HCT116 (cell line): ENCODE measurements at regions not wholly inside any gene's neighbourhood (a gene's known extent, or its start where the extent isn't known, plus 50 kb on each side); places are given as distances from the start of the nearest gene placed in this dataset.

Experiments used
- ATAC-seq: fragments of 200-7000 bp; cut with Tn5 transposase; 2 replicates; pipeline ENCODE4 v1.9.1; 2020; ENCODE audit warnings: mild to moderate bottlenecking, moderate library complexity
- BruUV-seq: library from RNA; stranded (reverse); fragments of 400-500 nt; replicated peaks from 2 replicates; lab custom pipeline; 2021; lab: Mats Ljungman, UMichigan
- CTCF ChIA-PET: fragments of 300-600 bp; sonication (Branson Sonifier 250); formaldehyde crosslinking; loops from one replicate; lab custom pipeline; 2021; ENCODE audit warnings: antibody characterized with exemption; lab: Charles Lee
- POLR2A ChIA-PET: fragments of 300-600, 350-600 bp; sonication (Branson Sonifier 250); formaldehyde crosslinking; loops from one replicate; lab custom pipeline; 2021; ENCODE audit warnings: antibody characterized with exemption; lab: Charles Lee
- RAD21 ChIA-PET, 2 experiments: fragments of 300-600 bp; sonication (Branson Sonifier 250); formaldehyde crosslinking; loops; one replicate each; lab custom pipeline; 2023; ENCODE audit warnings: low total read pairs in 2 of 2; ENCODE audit not compliant: uncharacterized antibody in 2 of 2, unreplicated experiment in 2 of 2, low non-redundant PET in 1 of 2; lab: Charles Lee
- DNase-seq: peaks from one replicate; pipeline ENCODE4 v3.0.0-alpha.2; 2010; ENCODE audit warnings: low read depth, low spot score
- H2AFZ ChIP-seq: fragments of 200-600 bp; shearing (Covaris generic), sonication (generic); 2 replicates; pipeline ENCODE4 v1.6.1; 2017; ENCODE audit warnings: low read depth, mixed run types, mixed read lengths, antibody characterized with exemption, low read length; ENCODE audit not compliant: poor library complexity, severe bottlenecking
- H3K27ac ChIP-seq: 2 replicates; pipeline ENCODE4 v1.5.1; 2012; ENCODE audit warnings: low read depth, low read length
- H3K27me3 ChIP-seq: fragments of 200-600 bp; sonication (generic); 2 replicates; pipeline ENCODE4 v1.6.1; 2016; ENCODE audit warnings: mixed run types, low read length, mixed read lengths; ENCODE audit not compliant: insufficient read depth
- H3K36me3 ChIP-seq, 2 experiments: fragments of 200-500 bp in 1 of 2; fragments of 200-600 bp in 1 of 2; sonication (Bioruptor generic) in 1 of 2; sonication (generic) in 1 of 2; 2 replicates each; pipeline versions ENCODE4 v1.5.1 to v1.6.1; 2014 to 2016; ENCODE audit warnings: low read length in 2 of 2, inconsistent platforms in 1 of 2, mixed read lengths in 1 of 2, mixed run types in 1 of 2; ENCODE audit not compliant: insufficient read depth in 2 of 2, control insufficient read depth in 1 of 2
- H3K4me1 ChIP-seq, 2 experiments: fragments of 200-600 bp in 1 of 2; sonication (generic) in 1 of 2; 2 replicates each; pipeline versions ENCODE4 v1.5.1 to v1.6.1; 2012 to 2017; ENCODE audit warnings: low read length in 2 of 2, inconsistent platforms in 1 of 2, mild to moderate bottlenecking in 1 of 2, mixed read lengths in 1 of 2, mixed run types in 1 of 2, moderate library complexity in 1 of 2; ENCODE audit not compliant: insufficient read depth in 2 of 2, control insufficient read depth in 1 of 2
- H3K4me2 ChIP-seq: fragments of 200-600 bp; sonication (generic); 2 replicates; pipeline ENCODE4 v1.6.1; 2017; ENCODE audit warnings: mixed run types, low read length, mixed read lengths
- H3K4me3 ChIP-seq, 2 experiments: fragments of 200-600 bp in 1 of 2; sonication (generic) in 1 of 2; replicated peaks in 1 of 2; 2 replicates each; pipeline ENCODE4 v1.5.1; 2011 to 2016; ENCODE audit warnings: low read length in 2 of 2, control low read depth in 1 of 2, low read depth in 1 of 2, mild to moderate bottlenecking in 1 of 2, mixed read lengths in 1 of 2, mixed run types in 1 of 2
- H3K79me2 ChIP-seq: fragments of 200-600 bp; sonication (generic); 2 replicates; pipeline ENCODE4 v1.6.1; 2017; ENCODE audit warnings: mild to moderate bottlenecking, mixed run types, low read length, moderate library complexity, mixed read lengths; ENCODE audit not compliant: insufficient read depth
- H3K9ac ChIP-seq: fragments of 200-600 bp; sonication (generic); 2 replicates; pipeline ENCODE4 v1.6.1; 2016; ENCODE audit warnings: low read length, mixed read lengths
- H3K9me2 ChIP-seq: fragments of 200-600 bp; sonication (generic), shearing (Covaris generic); 2 replicates; pipeline ENCODE4 v1.6.1; 2017; ENCODE audit warnings: mixed run types, mild to moderate bottlenecking, moderate library complexity; ENCODE audit not compliant: insufficient read depth
- H3K9me3 ChIP-seq, 2 experiments: fragments of 200-500 bp in 1 of 2; fragments of 200-600 bp in 1 of 2; sonication (Bioruptor generic) in 1 of 2; sonication (generic) in 1 of 2; 2 replicates each; pipeline ENCODE4 v1.6.1; 2014 to 2017; ENCODE audit warnings: low read length in 2 of 2, mixed read lengths in 2 of 2, inconsistent platforms in 1 of 2, low read depth in 1 of 2, mild to moderate bottlenecking in 1 of 2, mixed run types in 1 of 2, moderate library complexity in 1 of 2; ENCODE audit not compliant: control insufficient read depth in 1 of 2, insufficient read depth in 1 of 2
- H4K20me1 ChIP-seq: fragments of 200-600 bp; sonication (generic), shearing (Covaris generic); 2 replicates; pipeline ENCODE4 v1.6.1; 2017; ENCODE audit warnings: mixed run types, mild to moderate bottlenecking, moderate library complexity; ENCODE audit not compliant: insufficient read depth
- POLR2A ChIP-seq: IDR thresholded peaks from 2 replicates; pipeline ENCODE4 v1.7.0; 2011; ENCODE audit warnings: borderline replicate concordance; ENCODE audit not compliant: insufficient read depth, insufficient read length; ENCODE audit errors: extremely low read depth
- RAD21 ChIP-seq: IDR thresholded peaks from 2 replicates; pipeline ENCODE4 v1.6.1; 2012; ENCODE audit warnings: low read depth, mild to moderate bottlenecking
- SIN3A ChIP-seq: IDR thresholded peaks from 2 replicates; pipeline ENCODE4 v1.6.1; 2012; ENCODE audit warnings: low read depth
- intact Hi-C: fragments of 100-400 bp; cut with micrococcal nuclease; formaldehyde crosslinking; loops from 2 replicates; pipeline ENCODE4 v1.10.0; 2022
- TF ChIP-seq, protein P1 (sequence below), 3 experiments: fragments of 200-600 bp in 1 of 3; sonication (generic) in 1 of 3; IDR thresholded peaks in 2 of 3; conservative IDR thresholded peaks in 1 of 3; 2 replicates each; pipeline ENCODE4 v1.5.1; 2012 to 2017; ENCODE audit warnings: low read depth in 2 of 3, low read length in 2 of 3, antibody characterized with exemption in 1 of 3, borderline replicate concordance in 1 of 3, control low read depth in 1 of 3, mild to moderate bottlenecking in 1 of 3, mixed read lengths in 1 of 3, mixed run types in 1 of 3, moderate library complexity in 1 of 3; ENCODE audit not compliant: insufficient read depth in 1 of 3
- TF ChIP-seq, protein P2 (sequence below): IDR thresholded peaks from 2 replicates; pipeline ENCODE4 v1.6.1; 2012

DNA sequence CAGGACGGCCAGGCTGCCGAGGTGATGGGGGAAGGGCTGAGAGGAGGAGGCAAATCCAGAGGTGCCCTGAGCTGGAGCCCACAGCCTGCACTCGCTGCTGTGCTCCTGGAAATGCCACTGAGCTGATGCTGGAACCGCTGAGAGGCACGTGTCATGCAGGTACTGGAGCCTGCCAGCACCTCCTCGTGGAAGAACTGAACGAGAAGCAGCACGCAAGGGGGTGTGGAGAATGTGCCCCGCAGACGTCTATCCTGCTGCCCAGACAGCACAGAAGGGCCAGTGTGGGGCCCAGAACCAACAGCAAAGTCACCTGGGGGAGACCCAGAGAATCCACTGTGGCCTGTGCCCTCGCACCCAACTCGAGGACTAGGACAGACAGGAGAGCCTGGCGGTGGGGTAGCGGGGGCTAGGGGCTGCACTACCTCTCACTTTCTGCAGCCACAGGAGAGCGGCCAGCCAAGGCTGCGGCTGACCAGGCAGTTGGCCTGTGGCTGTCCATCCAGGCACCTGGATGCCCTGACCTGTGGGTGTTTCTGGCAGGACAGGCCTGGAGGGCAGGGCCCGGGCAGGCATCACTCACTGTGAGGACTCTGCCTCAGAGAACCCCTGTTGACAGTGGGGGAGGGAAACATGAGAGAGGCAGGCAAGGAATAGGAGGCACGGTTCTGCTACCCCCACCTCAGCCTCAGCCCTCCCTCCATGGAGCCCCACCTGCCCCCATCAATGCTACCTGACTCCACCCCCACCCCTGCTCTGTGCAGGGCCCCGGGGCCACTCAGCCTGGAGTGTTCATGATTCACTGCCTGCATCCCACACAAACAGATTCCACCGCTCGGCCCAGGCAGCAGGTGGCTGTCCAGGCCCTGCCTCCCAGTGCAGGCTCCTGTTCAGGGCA is 213.1 kb downstream of the TBC1D2B start:
- Histone ChIP-seq H3K36me3 (no peaks in the 10 kb centered on the region), H3K9ac (no peak overlapping the region), H3K27me3 (no peaks in the 10 kb centered on the region), H3K4me3 (no peak overlapping the region), H3K9me3 (no peaks in the 10 kb centered on the region), H3K9me2 (no peaks in the 10 kb centered on the region), H2AFZ (no peak overlapping the region), H3K4me1 (peaks cover 0 to 3% of the 10 kb centered on the region in 2 experiments; a peak in 1 of 4 replicates), H4K20me1 (no peaks in the 10 kb centered on the region), H3K79me2 (no peaks in the 10 kb centered on the region), H3K27ac (no peak overlapping the region), H3K4me2 (no peak overlapping the region)
- RAD21 ChIA-PET: no interaction called here
- CTCF ChIA-PET: no interaction called here
- intact Hi-C loops: no loop called here
- DNase-seq (no peak), ATAC-seq (peak; percentile 40)
- POLR2A ChIA-PET: no interaction called here
- no TSS peak for BruUV-seq
- no peak for TF ChIP-seq SIN3A
- TF ChIP-seq, protein P1, sequence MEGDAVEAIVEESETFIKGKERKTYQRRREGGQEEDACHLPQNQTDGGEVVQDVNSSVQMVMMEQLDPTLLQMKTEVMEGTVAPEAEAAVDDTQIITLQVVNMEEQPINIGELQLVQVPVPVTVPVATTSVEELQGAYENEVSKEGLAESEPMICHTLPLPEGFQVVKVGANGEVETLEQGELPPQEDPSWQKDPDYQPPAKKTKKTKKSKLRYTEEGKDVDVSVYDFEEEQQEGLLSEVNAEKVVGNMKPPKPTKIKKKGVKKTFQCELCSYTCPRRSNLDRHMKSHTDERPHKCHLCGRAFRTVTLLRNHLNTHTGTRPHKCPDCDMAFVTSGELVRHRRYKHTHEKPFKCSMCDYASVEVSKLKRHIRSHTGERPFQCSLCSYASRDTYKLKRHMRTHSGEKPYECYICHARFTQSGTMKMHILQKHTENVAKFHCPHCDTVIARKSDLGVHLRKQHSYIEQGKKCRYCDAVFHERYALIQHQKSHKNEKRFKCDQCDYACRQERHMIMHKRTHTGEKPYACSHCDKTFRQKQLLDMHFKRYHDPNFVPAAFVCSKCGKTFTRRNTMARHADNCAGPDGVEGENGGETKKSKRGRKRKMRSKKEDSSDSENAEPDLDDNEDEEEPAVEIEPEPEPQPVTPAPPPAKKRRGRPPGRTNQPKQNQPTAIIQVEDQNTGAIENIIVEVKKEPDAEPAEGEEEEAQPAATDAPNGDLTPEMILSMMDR (IDR thresholded peaks at IDR 0.05 in 2 of 3, conservative IDR thresholded peaks at IDR 0.05 in 1 of 3; ENCODE audit: borderline replicate concordance in 1 of 3, insufficient read depth in 1 of 3, low read depth in 2 of 3, low read length in 2 of 3): 0 out of 6 replicates have a peak, but pooled peaks of 1 of the 3 experiments have one; percentile 13
- no peak for TF ChIP-seq RAD21
- TF ChIP-seq, protein P2, sequence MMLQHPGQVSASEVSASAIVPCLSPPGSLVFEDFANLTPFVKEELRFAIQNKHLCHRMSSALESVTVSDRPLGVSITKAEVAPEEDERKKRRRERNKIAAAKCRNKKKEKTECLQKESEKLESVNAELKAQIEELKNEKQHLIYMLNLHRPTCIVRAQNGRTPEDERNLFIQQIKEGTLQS: no peak
- TF ChIP-seq POLR2A: no peak
